Lung (tissue), 11 donors: ENCODE measurements at regions not wholly inside any gene's neighbourhood (a gene's known extent, or its start where the extent isn't known, plus 50 kb on each side); places are given as distances from the start of the nearest gene placed in this dataset.

Experiments used
- ATAC-seq: fragments of 200-7000 bp; cut with Tn5 transposase; one replicate; pipeline ENCODE4 v1.9.1; 2020; ENCODE audit warnings: moderate number of reproducible peaks; ENCODE audit not compliant: insufficient read depth, low FRiP score
- DNase-seq, 3 donors: peaks; one replicate each; pipeline ENCODE4 v3.0.0-alpha.2; 2013 to 2017
- H3K27ac ChIP-seq, 2 donors: one replicate each; pipeline ENCODE4 v1.5.1; 2013; ENCODE audit warnings: mild to moderate bottlenecking in 2 of 2, moderate library complexity in 2 of 2, control low read depth in 1 of 2, inconsistent platforms in 1 of 2, low read depth in 1 of 2, low read length in 1 of 2
- H3K27me3 ChIP-seq, 3 donors: one replicate each; pipeline ENCODE4 v1.5.1; 2013; ENCODE audit warnings: low read length in 2 of 3; ENCODE audit not compliant: control insufficient read depth in 3 of 3, insufficient read depth in 3 of 3
- H3K36me3 ChIP-seq, 4 donors: one replicate each; pipeline ENCODE4 v1.5.1; 2013; ENCODE audit warnings: low read length in 4 of 4, mild to moderate bottlenecking in 1 of 4, moderate library complexity in 1 of 4; ENCODE audit not compliant: control insufficient read depth in 4 of 4, insufficient read depth in 4 of 4
- H3K4me1 ChIP-seq, 5 donors: one replicate each; pipeline ENCODE4 v1.5.1; 2013; ENCODE audit warnings: low read length in 5 of 5, mild to moderate bottlenecking in 2 of 5, moderate library complexity in 1 of 5; ENCODE audit not compliant: control insufficient read depth in 5 of 5, insufficient read depth in 5 of 5
- H3K4me3 ChIP-seq: one replicate; pipeline ENCODE4 v1.5.1; 2013; ENCODE audit warnings: mild to moderate bottlenecking, control low read depth, moderate library complexity
- H3K9ac ChIP-seq, 2 donors: one replicate each; pipeline ENCODE4 v1.5.1; 2013; ENCODE audit warnings: low read length in 2 of 2, control low read depth in 1 of 2; ENCODE audit not compliant: insufficient read depth in 1 of 2
- H3K9me3 ChIP-seq, 4 donors: one replicate each; pipeline ENCODE4 v1.5.1; 2013; ENCODE audit warnings: low read length in 3 of 4, mild to moderate bottlenecking in 1 of 4, moderate library complexity in 1 of 4; ENCODE audit not compliant: control insufficient read depth in 4 of 4, insufficient read depth in 3 of 4
- WGBS, 2 donors: extraction: QIAGEN DNeasy Blood & Tissue Kit; methylation state at CpG; one replicate each; pipeline ENCODE4 v1.1.7; 2013; 5-methylcytosine and 5-hydroxymethylcytosine counted together
- TF ChIP-seq, protein P1 (sequence below): IDR thresholded peaks from 2 replicates; pipeline ENCODE4 v1.5.1; 2012; ENCODE audit warnings: mild to moderate bottlenecking; ENCODE audit errors: control extremely low read depth, extremely low read depth
- donor health status: control.
- donor health status: control.
- donor health status: Bipolar disorder and iron deficiency.
- donor health status: healthy.
- donor health status: DM: yes; HTN: yes; CAD: no.

DNA sequence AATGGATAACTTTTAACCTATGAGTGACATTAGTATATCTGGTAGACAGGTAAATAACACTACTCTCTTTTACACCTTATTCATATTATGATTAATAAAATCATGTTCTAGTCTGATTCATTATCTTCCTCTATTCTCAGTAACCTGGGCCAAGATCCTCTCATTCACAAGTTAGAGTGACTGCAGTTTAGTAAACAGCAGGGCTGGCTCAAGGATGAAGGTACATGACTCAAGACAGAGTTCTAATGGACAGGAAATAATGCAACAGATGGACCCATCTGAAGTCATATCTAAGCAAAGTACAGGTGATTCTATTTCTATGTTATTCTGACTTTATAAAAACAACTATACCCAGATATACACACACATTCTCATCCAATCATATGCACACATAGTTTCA lies 582.5 kb upstream of the CDH18 start:
- TF ChIP-seq, protein P1, sequence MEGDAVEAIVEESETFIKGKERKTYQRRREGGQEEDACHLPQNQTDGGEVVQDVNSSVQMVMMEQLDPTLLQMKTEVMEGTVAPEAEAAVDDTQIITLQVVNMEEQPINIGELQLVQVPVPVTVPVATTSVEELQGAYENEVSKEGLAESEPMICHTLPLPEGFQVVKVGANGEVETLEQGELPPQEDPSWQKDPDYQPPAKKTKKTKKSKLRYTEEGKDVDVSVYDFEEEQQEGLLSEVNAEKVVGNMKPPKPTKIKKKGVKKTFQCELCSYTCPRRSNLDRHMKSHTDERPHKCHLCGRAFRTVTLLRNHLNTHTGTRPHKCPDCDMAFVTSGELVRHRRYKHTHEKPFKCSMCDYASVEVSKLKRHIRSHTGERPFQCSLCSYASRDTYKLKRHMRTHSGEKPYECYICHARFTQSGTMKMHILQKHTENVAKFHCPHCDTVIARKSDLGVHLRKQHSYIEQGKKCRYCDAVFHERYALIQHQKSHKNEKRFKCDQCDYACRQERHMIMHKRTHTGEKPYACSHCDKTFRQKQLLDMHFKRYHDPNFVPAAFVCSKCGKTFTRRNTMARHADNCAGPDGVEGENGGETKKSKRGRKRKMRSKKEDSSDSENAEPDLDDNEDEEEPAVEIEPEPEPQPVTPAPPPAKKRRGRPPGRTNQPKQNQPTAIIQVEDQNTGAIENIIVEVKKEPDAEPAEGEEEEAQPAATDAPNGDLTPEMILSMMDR, result no peak
- H3K9me3 ChIP-seq, result peaks cover 0 to 5% (median 0%) of the 10 kb centered on the region in 4 donors
- no peak overlapping the region for H3K9ac ChIP-seq
- peaks cover 0 to 2% (median 0%) of the 10 kb centered on the region in 5 donors for H3K4me1 ChIP-seq
- no peak for DNase-seq
- no peaks in the 10 kb centered on the region for H3K27me3 ChIP-seq
- no peak overlapping the region for H3K27ac ChIP-seq
- H3K4me3 ChIP-seq, result no peak overlapping the region
- ATAC-seq, result no peak
- H3K36me3 ChIP-seq, result no peaks in the 10 kb centered on the region

DNA sequence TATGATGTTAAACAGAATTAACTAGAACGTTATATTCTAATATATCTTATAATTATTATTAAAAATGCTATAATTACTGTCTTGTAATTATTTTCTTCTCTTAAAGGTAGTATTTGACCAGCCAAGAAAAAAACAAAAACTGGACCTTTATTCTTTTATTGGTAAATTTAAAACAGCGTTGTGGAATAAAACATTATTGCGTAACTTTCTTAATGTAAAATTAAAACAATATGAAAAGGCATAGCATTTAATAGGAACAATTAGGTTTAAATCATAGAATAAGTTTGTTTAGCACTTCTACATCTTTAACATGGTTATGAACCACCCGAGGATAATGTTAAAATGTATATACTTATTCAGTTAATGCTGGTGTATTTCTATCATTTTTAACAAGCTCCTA lies 574.5 kb upstream of the CDH18 start:
- H3K4me3 ChIP-seq, result no peak overlapping the region
- H3K27ac ChIP-seq, result no peak overlapping the region
- ATAC-seq (no peak), DNase-seq (no peak)
- no peak overlapping the region for H3K9ac ChIP-seq
- H3K9me3 ChIP-seq, result peaks cover 0 to 10% (median 0%) of the 10 kb centered on the region in 4 donors
- TF ChIP-seq, protein P1, result no peak
- no peaks in the 10 kb centered on the region for H3K27me3 ChIP-seq
- no peaks in the 10 kb centered on the region for H3K36me3 ChIP-seq
- 88 to 93% methylated on average over 4 of the region's 4 CpGs for WGBS, 2 donors
- H3K4me1 ChIP-seq, result no peaks in the 10 kb centered on the region

DNA sequence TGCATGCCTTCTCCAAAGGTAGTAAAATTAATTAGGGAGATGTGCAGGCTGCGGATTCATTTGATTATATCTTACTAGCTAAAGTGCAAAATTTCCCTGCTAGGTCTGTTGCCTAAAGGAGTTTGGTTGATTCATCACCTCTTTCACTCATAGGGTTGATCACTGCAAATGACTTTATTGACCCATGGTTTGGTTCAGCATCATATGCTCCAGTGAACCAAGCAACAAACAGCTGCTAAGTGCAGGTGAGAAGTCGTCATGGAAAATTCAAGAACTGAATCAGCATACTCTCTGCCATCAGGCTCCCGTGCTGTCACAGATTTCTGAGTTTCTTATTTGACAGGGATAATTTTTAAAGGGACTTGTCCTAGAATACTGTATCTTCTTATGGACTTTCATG lies 571.8 kb upstream of the CDH18 start:
- no peaks in the 10 kb centered on the region for H3K27me3 ChIP-seq
- TF ChIP-seq, protein P1, result no peak
- no peak overlapping the region for H3K9ac ChIP-seq
- no peak overlapping the region for H3K27ac ChIP-seq
- no peak overlapping the region for H3K4me3 ChIP-seq
- ATAC-seq (no peak), DNase-seq (no peak)
- no peaks in the 10 kb centered on the region for H3K4me1 ChIP-seq
- 63 to 69% methylated on average over 3 of the region's 3 CpGs for WGBS, 2 donors
- H3K9me3 ChIP-seq, result peaks cover 0 to 4% (median 0%) of the 10 kb centered on the region in 4 donors
- no peaks in the 10 kb centered on the region for H3K36me3 ChIP-seq

DNA sequence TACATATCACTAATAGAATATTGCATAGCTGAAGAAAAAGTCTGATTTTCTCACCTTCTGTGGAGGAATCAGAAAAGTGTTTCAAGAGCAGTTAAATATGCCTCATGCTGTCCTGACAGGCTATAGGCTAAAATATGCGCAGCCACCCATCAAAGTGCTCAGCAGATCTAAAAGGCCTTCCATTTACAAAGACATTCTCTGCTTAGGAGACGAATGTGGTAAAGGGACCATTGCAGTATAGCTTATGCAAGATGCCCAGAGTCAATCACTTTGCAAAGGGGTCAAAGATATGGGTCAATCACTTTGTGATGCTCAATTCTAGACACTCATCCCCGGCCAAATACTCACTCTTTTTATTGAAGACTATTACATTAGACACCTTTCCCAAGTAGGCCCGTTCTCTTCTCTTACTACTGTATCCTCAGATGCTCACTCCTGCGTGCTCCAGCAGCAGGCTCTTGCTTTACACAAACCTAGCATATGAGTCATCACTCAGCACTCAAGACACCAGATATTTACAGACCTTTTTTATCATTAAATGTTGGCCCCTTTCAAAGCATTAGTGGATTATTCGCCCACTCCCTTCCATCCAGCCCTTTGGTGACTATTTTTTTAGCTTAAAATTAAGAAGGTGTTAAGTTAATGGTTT lies 568.2 kb upstream of the CDH18 start:
- H3K4me1 ChIP-seq, result no peaks in the 10 kb centered on the region
- no peak overlapping the region for H3K4me3 ChIP-seq
- 84 to 88% methylated on average over 6 of the region's 6 CpGs for WGBS, 2 donors
- TF ChIP-seq, protein P1, result no peak
- DNase-seq, result no peak
- H3K27ac ChIP-seq, result no peak overlapping the region
- no peaks in the 10 kb centered on the region for H3K27me3 ChIP-seq
- H3K36me3 ChIP-seq, result no peaks in the 10 kb centered on the region
- no peak overlapping the region for H3K9ac ChIP-seq
- no peak for ATAC-seq
- H3K9me3 ChIP-seq, result peaks cover 0 to 4% (median 0%) of the 10 kb centered on the region in 4 donors
